ENCODE measurements at regions not wholly inside any gene's neighbourhood (a gene's known extent, or its start where the extent isn't known, plus 50 kb on each side); places are given as distances from the start of the nearest gene placed in this dataset.

DNA sequence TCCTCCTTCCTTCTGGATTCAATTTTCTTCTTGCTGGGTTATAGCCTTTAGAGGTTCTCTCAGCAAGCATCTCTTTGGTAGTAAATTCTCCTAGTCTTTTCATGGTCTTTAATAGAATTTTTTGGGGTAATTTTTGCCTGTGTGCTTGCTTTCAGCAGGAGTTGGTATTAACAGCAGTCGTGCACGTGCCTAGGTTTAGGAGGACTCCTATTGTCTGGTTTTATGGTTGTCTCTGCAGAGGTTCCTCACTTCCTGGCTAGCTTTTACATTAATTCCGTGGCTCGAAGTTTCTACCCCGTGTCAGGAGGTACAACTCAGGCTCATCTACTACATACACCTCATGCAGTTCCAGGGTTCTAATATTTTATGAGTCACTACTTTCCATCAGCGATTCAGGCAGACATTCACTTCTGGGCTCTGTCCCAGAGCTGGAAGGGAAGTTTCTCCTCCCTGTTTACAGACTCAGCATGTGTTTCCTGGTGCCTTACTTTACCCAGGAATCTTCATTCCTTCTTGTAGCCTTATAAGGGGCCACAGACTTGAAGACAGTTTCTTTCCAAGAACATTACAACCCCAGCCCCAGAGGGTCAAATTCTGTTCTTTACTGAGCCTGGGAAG, 643.6 kb downstream of the HS3ST4 start:
- POLR2A ChIA-PET = no interaction called here

DNA sequence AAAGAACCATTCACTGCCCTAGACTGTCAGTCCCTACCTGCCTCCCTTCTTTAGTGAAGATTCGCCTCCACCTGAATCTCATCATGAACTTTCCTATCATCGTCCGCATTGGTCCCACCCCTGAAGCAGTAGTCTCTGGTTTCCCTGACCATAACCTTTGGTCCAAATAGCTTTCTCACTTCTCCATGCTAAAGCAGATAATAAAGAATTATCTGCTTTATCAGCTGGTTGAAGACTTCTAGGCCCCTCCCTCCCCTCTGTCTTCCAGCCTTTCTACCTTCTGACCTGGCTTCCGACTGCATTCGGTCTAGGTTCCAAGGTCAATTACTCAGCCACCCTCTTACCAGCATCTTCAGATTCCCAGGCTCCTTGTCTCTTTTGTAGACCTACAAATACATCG, 650.9 kb downstream of the HS3ST4 start:
- POLR2A ChIA-PET = no interaction called here
- H3K4me3 ChIP-seq (ENCODE audit: low read depth, low read length) = no peak overlapping the region
- DNase-seq (ENCODE audit: low read depth) = no peak
- CTCF ChIA-PET = no interaction called here
- H3K27me3 ChIP-seq (ENCODE audit: control insufficient read depth, insufficient read depth, low read length) = no peaks in the 10 kb centered on the region
- no peaks in the 10 kb centered on the region for H3K36me3 ChIP-seq (ENCODE audit: control insufficient read depth, insufficient read depth, low read length)
- TF ChIP-seq, protein P1, sequence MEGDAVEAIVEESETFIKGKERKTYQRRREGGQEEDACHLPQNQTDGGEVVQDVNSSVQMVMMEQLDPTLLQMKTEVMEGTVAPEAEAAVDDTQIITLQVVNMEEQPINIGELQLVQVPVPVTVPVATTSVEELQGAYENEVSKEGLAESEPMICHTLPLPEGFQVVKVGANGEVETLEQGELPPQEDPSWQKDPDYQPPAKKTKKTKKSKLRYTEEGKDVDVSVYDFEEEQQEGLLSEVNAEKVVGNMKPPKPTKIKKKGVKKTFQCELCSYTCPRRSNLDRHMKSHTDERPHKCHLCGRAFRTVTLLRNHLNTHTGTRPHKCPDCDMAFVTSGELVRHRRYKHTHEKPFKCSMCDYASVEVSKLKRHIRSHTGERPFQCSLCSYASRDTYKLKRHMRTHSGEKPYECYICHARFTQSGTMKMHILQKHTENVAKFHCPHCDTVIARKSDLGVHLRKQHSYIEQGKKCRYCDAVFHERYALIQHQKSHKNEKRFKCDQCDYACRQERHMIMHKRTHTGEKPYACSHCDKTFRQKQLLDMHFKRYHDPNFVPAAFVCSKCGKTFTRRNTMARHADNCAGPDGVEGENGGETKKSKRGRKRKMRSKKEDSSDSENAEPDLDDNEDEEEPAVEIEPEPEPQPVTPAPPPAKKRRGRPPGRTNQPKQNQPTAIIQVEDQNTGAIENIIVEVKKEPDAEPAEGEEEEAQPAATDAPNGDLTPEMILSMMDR (IDR thresholded peaks at IDR 0.05; ENCODE audit: insufficient read depth, low read depth, low read length) = no peak

More for the DNA sequence above, 643.6 kb downstream of the HS3ST4 start:
- CTCF ChIA-PET = no interaction called here
- no peak for DNase-seq (ENCODE audit: low read depth)
- Histone ChIP-seq H3K36me3 (ENCODE audit: control insufficient read depth, insufficient read depth, low read length) (no peaks in the 10 kb centered on the region), H3K4me3 (ENCODE audit: low read depth, low read length) (no peak overlapping the region), H3K27me3 (ENCODE audit: control insufficient read depth, insufficient read depth, low read length) (no peaks in the 10 kb centered on the region)
- TF ChIP-seq, protein P1 (IDR thresholded peaks at IDR 0.05; ENCODE audit: insufficient read depth, low read depth, low read length) = no peak

DNA sequence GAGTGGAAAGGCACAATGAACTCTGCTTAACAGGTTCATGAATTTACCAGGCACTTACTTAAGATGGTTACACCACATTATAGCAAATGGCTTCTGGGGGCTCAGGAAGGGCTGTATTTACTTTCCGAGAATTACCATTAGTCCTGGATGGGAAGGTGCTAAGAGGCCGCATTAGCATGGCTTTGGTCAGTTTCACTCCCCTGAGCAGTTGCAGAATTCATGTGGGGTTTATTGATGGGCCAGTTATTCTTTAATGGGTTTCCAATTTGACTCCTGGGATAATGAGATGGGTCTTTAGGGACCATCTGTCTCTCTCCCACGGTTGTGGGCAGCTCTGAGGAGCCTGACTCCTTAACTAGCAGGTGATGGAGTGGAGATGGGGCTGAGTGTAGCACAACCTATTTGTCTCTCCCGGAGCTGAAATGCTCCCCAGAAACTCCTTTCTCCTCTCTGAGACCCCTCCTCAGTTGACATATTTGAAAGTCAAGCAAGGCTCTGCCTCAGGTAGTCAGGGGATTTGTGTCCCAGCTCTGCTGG, 652.5 kb downstream of the HS3ST4 start:
- ChIA-PET CTCF (no interaction called here), POLR2A (no interaction called here)
- no peak overlapping the region for H3K4me3 ChIP-seq (ENCODE audit: low read depth, low read length)
- H3K36me3 ChIP-seq (ENCODE audit: control insufficient read depth, insufficient read depth, low read length) = no peaks in the 10 kb centered on the region
- no peak for DNase-seq (ENCODE audit: low read depth)
- no peaks in the 10 kb centered on the region for H3K27me3 ChIP-seq (ENCODE audit: control insufficient read depth, insufficient read depth, low read length)
- TF ChIP-seq, protein P1 (IDR thresholded peaks at IDR 0.05; ENCODE audit: insufficient read depth, low read depth, low read length) = no peak

DNA sequence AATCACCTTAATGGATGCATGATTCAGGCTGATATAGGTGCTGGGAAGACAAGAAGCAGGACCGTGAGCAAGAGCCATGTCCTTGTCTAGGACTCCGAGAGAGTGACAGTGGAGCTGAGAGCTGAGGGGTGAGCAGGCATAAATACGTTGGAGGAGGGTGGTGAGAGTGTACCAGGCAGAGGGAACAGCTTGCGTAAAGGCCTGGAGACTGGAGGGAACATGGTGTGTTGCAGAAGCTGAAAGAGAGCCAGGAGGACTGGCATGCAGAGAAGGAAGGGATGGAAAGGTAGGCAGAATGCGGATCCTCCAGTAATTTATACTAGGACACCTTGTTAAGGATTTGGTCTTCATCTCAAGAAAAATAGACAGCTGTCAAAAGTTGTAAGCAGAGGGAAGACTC, 653.2 kb downstream of the HS3ST4 start:
- H3K4me3 ChIP-seq (ENCODE audit: low read depth, low read length) = no peak overlapping the region
- no peak for DNase-seq (ENCODE audit: low read depth)
- H3K36me3 ChIP-seq (ENCODE audit: control insufficient read depth, insufficient read depth, low read length) = no peaks in the 10 kb centered on the region
- TF ChIP-seq, protein P1 (IDR thresholded peaks at IDR 0.05; ENCODE audit: insufficient read depth, low read depth, low read length) = no peak
- CTCF ChIA-PET = no interaction called here
- H3K27me3 ChIP-seq (ENCODE audit: control insufficient read depth, insufficient read depth, low read length) = no peaks in the 10 kb centered on the region
- POLR2A ChIA-PET = no interaction called here

DNA sequence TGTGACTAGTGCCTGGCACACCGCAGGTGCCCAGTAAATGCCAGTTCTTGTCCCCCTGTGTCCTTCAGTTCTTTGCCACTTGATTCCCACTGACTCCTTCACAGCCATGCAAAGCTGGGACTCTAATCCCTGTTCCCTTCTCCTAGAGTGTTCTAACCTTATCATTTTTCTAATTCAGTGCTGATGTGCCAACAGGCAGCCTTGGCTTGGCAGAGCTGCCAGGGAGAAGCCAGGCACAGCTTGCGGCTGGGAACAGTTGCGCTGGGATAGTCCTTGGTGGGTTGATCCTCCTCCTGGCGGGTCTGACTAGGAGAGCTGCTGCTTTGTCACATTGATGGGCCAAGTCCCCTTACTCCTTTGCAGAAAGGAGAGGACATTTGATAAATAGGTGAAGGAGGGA, 654.2 kb downstream of the HS3ST4 start:
- CTCF ChIA-PET = no interaction called here
- no peak overlapping the region for H3K4me3 ChIP-seq (ENCODE audit: low read depth, low read length)
- TF ChIP-seq, protein P1 (IDR thresholded peaks at IDR 0.05; ENCODE audit: insufficient read depth, low read depth, low read length) = no peak
- POLR2A ChIA-PET = no interaction called here
- H3K27me3 ChIP-seq (ENCODE audit: control insufficient read depth, insufficient read depth, low read length) = no peaks in the 10 kb centered on the region
- H3K36me3 ChIP-seq (ENCODE audit: control insufficient read depth, insufficient read depth, low read length) = no peaks in the 10 kb centered on the region
- no peak for DNase-seq (ENCODE audit: low read depth)
